CD4-positive, alpha-beta T cell treated with Interleukin-17A for 1 hour (primary cell): ENCODE measurements at regions not wholly inside any gene's neighbourhood (a gene's known extent, or its start where the extent isn't known, plus 50 kb on each side); places are given as distances from the start of the nearest gene placed in this dataset.

ENCODE experiments used
- DNase-seq: peaks from one replicate; pipeline ENCODE4 v3.0.0-alpha.2; 2020

- DNase-seq: no peak
Measured at GRCh38 chr3:73727117-73727821, 102.5 kb upstream of the PDZRN3 start.

GRCh38 chr3:73723596-73723995 is 98.9 kb upstream of the PDZRN3 start:
- no peak for DNase-seq

GRCh38 chr3:73719861-73720260 is 95.1 kb upstream of the PDZRN3 start:
- no peak for DNase-seq

GRCh38 chr3:73719413-73719851 is 94.7 kb upstream of the PDZRN3 start:
- no peak for DNase-seq

- no peak for DNase-seq
Measured at GRCh38 chr3:73718326-73719110, 93.8 kb upstream of the PDZRN3 start.

- no peak for DNase-seq
Measured at GRCh38 chr3:73716418-73716817, 91.7 kb upstream of the PDZRN3 start.

- DNase-seq: no peak
Measured at GRCh38 chr3:73710340-73710739, 85.6 kb upstream of the PDZRN3 start.

GRCh38 chr3:73709712-73710111 is 85.0 kb upstream of the PDZRN3 start:
- no peak for DNase-seq

GRCh38 chr3:73708956-73709355 is 84.2 kb upstream of the PDZRN3 start:
- DNase-seq: no peak

GRCh38 chr3:73707772-73708171 is 83.0 kb upstream of the PDZRN3 start:
- DNase-seq: no peak

- no peak for DNase-seq
Measured at GRCh38 chr3:73706771-73707170, 82.0 kb upstream of the PDZRN3 start.

GRCh38 chr3:73705792-73706191 is 81.1 kb upstream of the PDZRN3 start:
- no peak for DNase-seq

- DNase-seq: no peak
Measured at GRCh38 chr3:73699327-73699726, 74.6 kb upstream of the PDZRN3 start.

GRCh38 chr3:73697020-73697419 is 72.3 kb upstream of the PDZRN3 start:
- no peak for DNase-seq

GRCh38 chr3:73695841-73696240 is 71.1 kb upstream of the PDZRN3 start:
- DNase-seq: no peak

GRCh38 chr3:73694983-73695757 is 70.4 kb upstream of the PDZRN3 start:
- no peak for DNase-seq

GRCh38 chr3:73687106-73688004 is 62.6 kb upstream of the PDZRN3 start:
- no peak for DNase-seq

GRCh38 chr3:73685061-73685460 is 60.3 kb upstream of the PDZRN3 start:
- DNase-seq: no peak

- DNase-seq: no peak
Measured at GRCh38 chr3:73683706-73684105, 59.0 kb upstream of the PDZRN3 start.

- DNase-seq: no peak
Measured at GRCh38 chr3:73681610-73682009, 56.9 kb upstream of the PDZRN3 start.

GRCh38 chr3:73681198-73681597 is 56.5 kb upstream of the PDZRN3 start:
- DNase-seq: no peak

- DNase-seq: no peak
Measured at GRCh38 chr3:73680391-73681095, 55.8 kb upstream of the PDZRN3 start.
